Chondrocyte (in vitro differentiated cells): ENCODE measurements at regions not wholly inside any gene's neighbourhood (a gene's known extent, or its start where the extent isn't known, plus 50 kb on each side); places are given as distances from the start of the nearest gene placed in this dataset.

ENCODE experiments used
- DNase-seq: peaks from one replicate; pipeline ENCODE4 v3.0.0; 2021; ENCODE audit warnings: mixed read lengths, low spot score
- H3K27ac Mint-ChIP-seq: one replicate; pipeline ENCODE4 v1.8.0; 2021; ENCODE audit warnings: mild to moderate bottlenecking, moderate library complexity, mixed read lengths; ENCODE audit not compliant: unreplicated experiment
- H3K27me3 Mint-ChIP-seq: 2 replicates; pipeline ENCODE4 v1.8.0; 2021; ENCODE audit warnings: low read depth, mixed read lengths
- H3K36me3 Mint-ChIP-seq: 2 replicates; pipeline ENCODE4 v1.8.0; 2021; ENCODE audit warnings: low read depth, mixed read lengths
- H3K4me1 Mint-ChIP-seq: 2 replicates; pipeline ENCODE4 v1.8.0; 2021; ENCODE audit warnings: low read depth, mild to moderate bottlenecking, mixed read lengths
- H3K4me3 Mint-ChIP-seq: one replicate; pipeline ENCODE4 v1.8.0; 2021; ENCODE audit warnings: mild to moderate bottlenecking, moderate library complexity, mixed read lengths; ENCODE audit not compliant: unreplicated experiment
- H3K9me3 Mint-ChIP-seq: 2 replicates; pipeline ENCODE4 v1.8.0; 2021; ENCODE audit warnings: low read depth, mixed read lengths
- TF ChIP-seq, protein P1 (sequence below): fragments of 200-600 bp; sonication (generic); IDR thresholded peaks from 2 replicates; pipeline ENCODE4 v1.5.0; 2021; ENCODE audit warnings: antibody characterized with exemption, mild to moderate bottlenecking, moderate library complexity

DNA sequence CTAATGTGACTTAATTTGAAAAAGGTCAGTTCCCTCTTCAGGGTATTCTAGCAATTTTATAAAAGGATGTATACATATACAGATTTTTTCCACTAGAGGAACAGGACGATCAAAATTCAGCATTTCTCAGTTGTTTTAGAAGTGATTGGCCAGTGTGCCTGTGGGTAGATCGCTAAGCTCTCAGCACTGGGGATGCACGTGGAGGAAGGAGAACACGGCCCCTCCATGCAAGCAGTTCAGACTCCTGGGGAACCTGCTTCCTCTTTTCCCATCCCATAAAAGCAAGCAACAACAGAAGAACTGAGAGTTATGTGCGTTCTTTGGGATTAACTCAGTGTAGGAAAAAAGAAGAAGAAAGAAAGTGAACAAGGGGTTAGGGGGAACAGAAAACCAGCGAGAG, 328.8 kb downstream of the FOXO1 start:
- DNase-seq = no peak
- H3K27ac Mint-ChIP-seq = no peak overlapping the region
- no peak overlapping the region for H3K4me3 Mint-ChIP-seq
- H3K27me3 Mint-ChIP-seq = no peaks in the 10 kb centered on the region
- H3K9me3 Mint-ChIP-seq = no peaks in the 10 kb centered on the region
- TF ChIP-seq, protein P1, sequence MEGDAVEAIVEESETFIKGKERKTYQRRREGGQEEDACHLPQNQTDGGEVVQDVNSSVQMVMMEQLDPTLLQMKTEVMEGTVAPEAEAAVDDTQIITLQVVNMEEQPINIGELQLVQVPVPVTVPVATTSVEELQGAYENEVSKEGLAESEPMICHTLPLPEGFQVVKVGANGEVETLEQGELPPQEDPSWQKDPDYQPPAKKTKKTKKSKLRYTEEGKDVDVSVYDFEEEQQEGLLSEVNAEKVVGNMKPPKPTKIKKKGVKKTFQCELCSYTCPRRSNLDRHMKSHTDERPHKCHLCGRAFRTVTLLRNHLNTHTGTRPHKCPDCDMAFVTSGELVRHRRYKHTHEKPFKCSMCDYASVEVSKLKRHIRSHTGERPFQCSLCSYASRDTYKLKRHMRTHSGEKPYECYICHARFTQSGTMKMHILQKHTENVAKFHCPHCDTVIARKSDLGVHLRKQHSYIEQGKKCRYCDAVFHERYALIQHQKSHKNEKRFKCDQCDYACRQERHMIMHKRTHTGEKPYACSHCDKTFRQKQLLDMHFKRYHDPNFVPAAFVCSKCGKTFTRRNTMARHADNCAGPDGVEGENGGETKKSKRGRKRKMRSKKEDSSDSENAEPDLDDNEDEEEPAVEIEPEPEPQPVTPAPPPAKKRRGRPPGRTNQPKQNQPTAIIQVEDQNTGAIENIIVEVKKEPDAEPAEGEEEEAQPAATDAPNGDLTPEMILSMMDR = no peak
- peaks cover 46% of the 10 kb centered on the region for H3K4me1 Mint-ChIP-seq
- no peaks in the 10 kb centered on the region for H3K36me3 Mint-ChIP-seq

DNA sequence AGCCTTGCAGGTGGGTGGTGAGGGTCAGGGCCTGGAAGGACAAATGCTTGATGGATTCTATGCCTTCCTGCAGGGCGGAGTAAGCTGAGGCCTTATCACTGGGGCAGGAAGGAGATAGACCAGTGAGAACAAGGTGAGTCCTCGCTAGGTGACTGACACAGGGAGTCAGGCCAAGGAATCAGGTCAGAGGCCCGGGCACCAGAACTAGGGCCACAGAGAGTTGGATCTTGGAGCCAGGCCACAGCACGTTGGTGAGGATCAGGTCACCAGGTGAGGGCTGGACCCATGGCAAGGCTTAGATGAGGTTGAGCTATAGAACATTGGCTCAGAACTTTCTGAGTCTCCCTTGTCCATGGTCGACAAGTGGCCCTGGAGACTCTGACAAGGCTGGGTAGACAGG, 328.2 kb downstream of the FOXO1 start:
- H3K36me3 Mint-ChIP-seq = no peaks in the 10 kb centered on the region
- H3K4me1 Mint-ChIP-seq = peaks cover 49% of the 10 kb centered on the region
- no peak overlapping the region for H3K27ac Mint-ChIP-seq
- H3K27me3 Mint-ChIP-seq = no peaks in the 10 kb centered on the region
- DNase-seq = no peak
- no peaks in the 10 kb centered on the region for H3K9me3 Mint-ChIP-seq
- TF ChIP-seq, protein P1 = no peak
- no peak overlapping the region for H3K4me3 Mint-ChIP-seq

DNA sequence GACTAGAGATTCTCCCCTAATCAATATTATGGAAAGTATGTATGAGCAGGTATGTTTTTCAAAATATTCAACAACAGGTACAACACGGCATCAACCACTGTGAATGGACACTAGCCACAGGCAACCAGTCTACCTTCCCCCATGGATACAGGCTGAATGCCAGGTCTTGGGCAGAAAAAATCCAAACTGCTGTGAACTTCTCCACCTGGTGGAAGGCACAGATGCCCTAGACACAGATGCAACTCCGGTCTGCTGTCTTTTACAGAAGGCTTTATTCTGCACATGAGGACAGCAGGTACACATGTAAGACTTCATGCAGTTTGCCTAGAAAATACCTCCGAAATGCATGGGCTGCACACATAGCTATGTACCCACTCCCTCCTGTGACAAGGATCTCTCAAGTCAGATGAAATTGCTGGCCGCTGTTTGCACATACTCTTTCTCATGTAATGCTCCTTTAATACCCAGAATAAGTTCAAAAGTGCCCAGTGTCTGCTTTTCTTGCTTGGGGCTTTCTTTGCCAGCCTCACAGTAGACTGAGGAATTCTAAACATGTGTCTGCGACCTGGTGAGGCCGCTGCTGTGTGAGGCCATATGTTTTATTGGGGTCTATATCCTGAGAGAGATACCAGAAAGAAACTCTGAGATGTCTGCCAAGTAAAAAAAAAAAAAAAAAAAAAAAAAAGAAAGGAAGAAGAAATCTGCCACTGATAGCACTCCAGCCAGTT, 325.9 kb downstream of the FOXO1 start:
- no peaks in the 10 kb centered on the region for H3K9me3 Mint-ChIP-seq
- H3K36me3 Mint-ChIP-seq = no peaks in the 10 kb centered on the region
- H3K27me3 Mint-ChIP-seq = no peaks in the 10 kb centered on the region
- peaks cover 67% of the 10 kb centered on the region for H3K4me1 Mint-ChIP-seq
- TF ChIP-seq, protein P1 = peak; percentile 69
- peak overlapping the region; percentile 90 for H3K27ac Mint-ChIP-seq
- no peak overlapping the region for H3K4me3 Mint-ChIP-seq
- no peak for DNase-seq

DNA sequence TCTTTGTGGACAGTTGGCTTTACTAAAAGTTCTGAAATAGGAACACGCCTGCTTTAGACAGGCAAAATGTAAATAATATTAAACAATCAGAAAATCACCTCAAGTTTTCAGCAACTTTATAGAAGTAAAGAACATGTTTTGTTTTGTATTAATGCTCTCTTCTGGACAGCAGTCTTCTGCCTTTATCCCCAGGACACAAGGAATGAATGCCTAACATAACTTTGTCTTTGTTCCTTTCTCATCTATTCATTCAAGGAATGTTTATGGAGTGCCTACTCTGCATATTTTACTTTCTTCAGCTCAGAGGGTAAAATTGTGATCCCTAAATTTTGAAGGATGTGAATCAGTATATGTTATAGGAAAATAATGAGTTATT, 325.4 kb downstream of the FOXO1 start:
- H3K27me3 Mint-ChIP-seq = no peaks in the 10 kb centered on the region
- TF ChIP-seq, protein P1 = no peak
- H3K4me1 Mint-ChIP-seq = peaks cover 72% of the 10 kb centered on the region
- no peaks in the 10 kb centered on the region for H3K9me3 Mint-ChIP-seq
- peak overlapping the region; percentile 90 for H3K27ac Mint-ChIP-seq
- H3K36me3 Mint-ChIP-seq = no peaks in the 10 kb centered on the region
- H3K4me3 Mint-ChIP-seq = no peak overlapping the region
- DNase-seq = no peak

DNA sequence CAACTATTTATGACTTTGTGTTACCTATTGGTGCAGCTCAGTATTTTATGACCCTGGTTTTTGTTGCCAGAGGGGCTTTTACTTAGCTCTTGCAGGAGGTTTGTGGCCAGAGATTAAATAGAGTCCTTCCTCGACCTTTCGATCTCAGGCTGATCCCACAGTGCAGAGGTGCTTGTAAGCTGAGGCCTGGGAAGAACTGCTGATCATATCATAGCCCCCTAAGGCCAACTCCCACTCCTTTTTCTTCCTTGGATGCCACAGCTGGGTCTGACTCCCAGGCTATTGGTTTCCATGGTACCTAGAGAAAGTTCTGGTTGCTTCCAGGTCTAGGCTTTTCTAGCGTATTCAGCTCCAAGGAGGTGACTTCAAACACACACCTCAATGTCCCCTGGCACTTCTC, 324.9 kb downstream of the FOXO1 start:
- H3K27ac Mint-ChIP-seq = no peak overlapping the region
- no peak for DNase-seq
- no peaks in the 10 kb centered on the region for H3K27me3 Mint-ChIP-seq
- peaks cover 71% of the 10 kb centered on the region for H3K4me1 Mint-ChIP-seq
- no peaks in the 10 kb centered on the region for H3K9me3 Mint-ChIP-seq
- H3K36me3 Mint-ChIP-seq = no peaks in the 10 kb centered on the region
- TF ChIP-seq, protein P1 = no peak
- H3K4me3 Mint-ChIP-seq = no peak overlapping the region
